Vagina (tissue), 2 donors: ENCODE measurements at regions not wholly inside any gene's neighbourhood (a gene's known extent, or its start where the extent isn't known, plus 50 kb on each side); places are given as distances from the start of the nearest gene placed in this dataset.

ENCODE experiments used
- CTCF ChIP-seq, 3 experiments: fragments of 450-650 bp in 2 of 3; fragments of 200-600 bp in 1 of 3; sonication (generic) in 1 of 3; IDR thresholded peaks; one replicate each; pipeline ENCODE4 v1.5.1; 2017 to 2019; ENCODE audit warnings: antibody characterized with exemption in 3 of 3, mild to moderate bottlenecking in 2 of 3, moderate library complexity in 2 of 3
- POLR2A ChIP-seq, 2 donors: fragments of 450-650 bp; IDR thresholded peaks; one replicate each; pipeline ENCODE4 v1.6.1; 2017; ENCODE audit warnings: antibody characterized with exemption in 2 of 2, mild to moderate bottlenecking in 2 of 2, moderate library complexity in 2 of 2
- POLR2AphosphoS5 ChIP-seq, 2 donors: sonication (generic); formaldehyde crosslinking; IDR thresholded peaks; one replicate each; pipeline ENCODE4 v1.9.0; 2017; ENCODE audit warnings: antibody characterized with exemption in 2 of 2, mild to moderate bottlenecking in 2 of 2, low read depth in 1 of 2; ENCODE audit not compliant: insufficient read depth in 1 of 2

- TF ChIP-seq POLR2A (IDR thresholded peaks at IDR 0.05) (no peak), CTCF (IDR thresholded peaks at IDR 0.05) (no peak), POLR2AphosphoS5 (IDR thresholded peaks at IDR 0.05; ENCODE audit: insufficient read depth in 1 of 2, low read depth in 1 of 2) (no peak)
Measured at GRCh38 chr7:69422574-69422985, 175.7 kb upstream of the AUTS2 start.
